C4-2B (cell line): ENCODE measurements at regions not wholly inside any gene's neighbourhood (a gene's known extent, or its start where the extent isn't known, plus 50 kb on each side); places are given as distances from the start of the nearest gene placed in this dataset.
"Not testable (repeated sequence)": the region's sequence is repeated elsewhere in the genome, so short reads cannot be mapped to it uniquely, and the experiment has no call there.

ENCODE experiments used
- H3K27ac ChIP-seq: fragments of 450-650 bp; 2 replicates; pipeline ENCODE4 v1.5.1; 2017
- CTCF ChIP-seq: fragments of 450-650 bp; conservative IDR thresholded peaks from 2 replicates; pipeline ENCODE4 v1.5.1; 2017; ENCODE audit warnings: mild to moderate bottlenecking
- ZFX ChIP-seq: fragments of 450-650 bp; IDR thresholded peaks from 2 replicates; pipeline ENCODE4 v1.6.1; 2017

GRCh38 chr5:127213231-127213630 is 77.4 kb upstream of the MEGF10 start:
- TF ChIP-seq CTCF (no peak), ZFX (no peak)
- no peak overlapping the region for H3K27ac ChIP-seq

GRCh38 chr5:127216143-127216542 is 74.5 kb upstream of the MEGF10 start:
- TF ChIP-seq ZFX: no peak
- TF ChIP-seq CTCF: no peak
- H3K27ac ChIP-seq: no peak overlapping the region

- H3K27ac ChIP-seq: no peak overlapping the region
- TF ChIP-seq ZFX (no peak), CTCF (no peak)
These were observed 73.5 kb upstream of the MEGF10 start for GRCh38 chr5:127216898-127217675.

GRCh38 chr5:127221936-127222335 is 68.7 kb upstream of the MEGF10 start:
- not testable (repeated sequence) for H3K27ac ChIP-seq

- not testable (repeated sequence) for H3K27ac ChIP-seq
These were observed 67.9 kb upstream of the MEGF10 start for GRCh38 chr5:127222571-127223156.

GRCh38 chr5:127223256-127223974 is 67.2 kb upstream of the MEGF10 start:
- no peak overlapping the region for H3K27ac ChIP-seq
- no peak for TF ChIP-seq ZFX
- TF ChIP-seq CTCF: no peak

GRCh38 chr5:127227881-127228280 is 62.7 kb upstream of the MEGF10 start:
- no peak overlapping the region for H3K27ac ChIP-seq
- TF ChIP-seq ZFX (no peak), CTCF (no peak)

GRCh38 chr5:127228540-127229184 is 61.9 kb upstream of the MEGF10 start:
- no peak overlapping the region for H3K27ac ChIP-seq
- TF ChIP-seq CTCF: no peak
- no peak for TF ChIP-seq ZFX
